ENCODE measurements at regions not wholly inside any gene's neighbourhood (a gene's known extent, or its start where the extent isn't known, plus 50 kb on each side); places are given as distances from the start of the nearest gene placed in this dataset.
"Not testable (repeated sequence)": the region's sequence is repeated elsewhere in the genome, so short reads cannot be mapped to it uniquely, and the experiment has no call there.

DNA sequence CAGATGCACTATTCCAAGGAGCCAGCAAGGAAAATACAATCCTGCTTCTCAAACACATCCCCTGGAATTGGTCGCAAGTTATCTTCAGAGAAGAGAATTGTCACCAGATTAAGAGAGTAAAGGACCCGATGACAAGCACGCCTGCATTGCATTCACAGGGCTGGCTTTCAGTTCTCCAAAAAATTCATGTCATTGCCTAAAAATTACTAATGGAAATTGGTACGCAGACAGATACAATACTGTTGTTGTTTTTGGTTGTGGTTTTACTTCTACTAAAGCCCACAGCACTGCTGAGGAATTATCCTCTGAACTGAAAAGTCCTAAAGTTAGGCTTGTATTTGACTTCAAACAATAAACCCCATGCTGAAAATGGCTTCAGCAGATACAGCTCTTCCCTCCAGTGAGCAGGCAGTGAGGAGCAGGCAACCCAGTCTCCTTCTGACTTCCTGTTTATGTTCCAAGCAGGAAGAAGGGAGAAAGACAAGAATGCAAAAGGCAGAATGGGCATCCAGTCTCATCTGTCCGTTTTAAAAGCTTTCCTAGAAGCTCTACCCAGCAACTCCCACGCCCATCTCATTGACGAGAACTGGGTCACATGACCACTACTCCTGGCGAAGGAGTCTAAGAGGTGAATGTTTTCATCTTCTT lies 80.6 kb upstream of the ZNF366 start:
- Histone ChIP-seq H3K4me3 (no peak overlapping the region), H3K27ac (no peak overlapping the region)
- DNase-seq (ENCODE audit: low spot score), result no peak
- TF ChIP-seq, protein P1, sequence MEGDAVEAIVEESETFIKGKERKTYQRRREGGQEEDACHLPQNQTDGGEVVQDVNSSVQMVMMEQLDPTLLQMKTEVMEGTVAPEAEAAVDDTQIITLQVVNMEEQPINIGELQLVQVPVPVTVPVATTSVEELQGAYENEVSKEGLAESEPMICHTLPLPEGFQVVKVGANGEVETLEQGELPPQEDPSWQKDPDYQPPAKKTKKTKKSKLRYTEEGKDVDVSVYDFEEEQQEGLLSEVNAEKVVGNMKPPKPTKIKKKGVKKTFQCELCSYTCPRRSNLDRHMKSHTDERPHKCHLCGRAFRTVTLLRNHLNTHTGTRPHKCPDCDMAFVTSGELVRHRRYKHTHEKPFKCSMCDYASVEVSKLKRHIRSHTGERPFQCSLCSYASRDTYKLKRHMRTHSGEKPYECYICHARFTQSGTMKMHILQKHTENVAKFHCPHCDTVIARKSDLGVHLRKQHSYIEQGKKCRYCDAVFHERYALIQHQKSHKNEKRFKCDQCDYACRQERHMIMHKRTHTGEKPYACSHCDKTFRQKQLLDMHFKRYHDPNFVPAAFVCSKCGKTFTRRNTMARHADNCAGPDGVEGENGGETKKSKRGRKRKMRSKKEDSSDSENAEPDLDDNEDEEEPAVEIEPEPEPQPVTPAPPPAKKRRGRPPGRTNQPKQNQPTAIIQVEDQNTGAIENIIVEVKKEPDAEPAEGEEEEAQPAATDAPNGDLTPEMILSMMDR (IDR thresholded peaks at IDR 0.05), result no peak

DNA sequence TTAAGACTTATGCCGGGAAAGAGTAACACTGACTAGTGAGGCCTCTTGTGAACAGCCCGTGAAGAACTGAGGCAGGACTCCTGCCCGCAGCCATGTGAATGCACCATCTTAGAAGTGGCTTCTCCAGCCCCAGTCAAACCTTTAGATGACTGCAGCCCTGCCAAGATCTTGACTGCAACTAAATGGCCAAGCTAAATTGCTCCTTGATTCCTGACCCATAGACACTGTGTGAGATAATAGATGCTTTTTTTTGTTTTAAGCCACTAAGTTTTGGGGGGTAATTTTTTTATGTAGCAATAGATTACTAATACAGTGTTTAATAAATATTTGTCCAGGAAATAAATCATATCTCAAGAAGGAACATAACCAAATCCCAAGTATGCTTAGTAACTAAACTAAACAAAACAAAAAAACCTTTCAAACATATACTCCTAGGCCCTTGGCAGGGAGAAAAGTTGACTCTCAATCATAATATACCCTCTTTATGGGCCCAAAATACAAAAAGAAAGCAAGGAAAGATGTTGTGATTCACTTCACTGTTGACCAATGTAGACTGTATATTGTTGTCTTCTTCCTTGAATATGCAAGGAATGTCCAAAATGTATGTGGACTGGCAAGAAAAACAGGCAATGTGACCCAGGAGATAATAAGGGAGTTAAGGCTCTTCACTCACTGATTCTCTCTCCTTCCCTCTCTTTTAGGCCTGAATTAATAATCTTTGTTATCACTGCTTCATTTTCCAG lies 79.7 kb upstream of the ZNF366 start:
- no peak overlapping the region for H3K27ac ChIP-seq

DNA sequence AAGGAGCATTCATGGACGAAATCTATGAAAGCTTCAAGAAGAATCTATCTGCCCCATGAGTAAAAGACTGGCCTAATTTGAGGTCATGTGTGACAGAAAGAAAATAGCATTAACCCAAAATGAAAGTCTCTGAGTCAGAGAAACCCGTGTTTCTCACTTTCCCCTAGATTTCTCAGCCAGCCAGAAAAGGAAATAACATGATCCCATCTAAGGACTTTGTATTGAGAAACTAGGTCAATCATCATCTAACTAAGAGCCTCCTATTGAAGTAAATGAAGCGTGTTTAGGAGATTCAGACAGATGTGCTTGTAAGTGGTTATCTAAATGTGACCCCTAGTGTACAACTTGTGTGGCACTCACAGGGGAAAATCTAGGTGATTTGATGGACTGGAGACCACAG lies 77.3 kb upstream of the ZNF366 start:
- TF ChIP-seq, protein P1 (IDR thresholded peaks at IDR 0.05), result no peak
- Histone ChIP-seq H3K4me3 (no peak overlapping the region), H3K27ac (no peak overlapping the region)
- DNase-seq (ENCODE audit: low spot score), result no peak

More for the DNA sequence above, 79.7 kb upstream of the ZNF366 start:
- H3K4me3 ChIP-seq, result no peak overlapping the region
- no peak for DNase-seq (ENCODE audit: low spot score)
- TF ChIP-seq, protein P1 (IDR thresholded peaks at IDR 0.05), result no peak

DNA sequence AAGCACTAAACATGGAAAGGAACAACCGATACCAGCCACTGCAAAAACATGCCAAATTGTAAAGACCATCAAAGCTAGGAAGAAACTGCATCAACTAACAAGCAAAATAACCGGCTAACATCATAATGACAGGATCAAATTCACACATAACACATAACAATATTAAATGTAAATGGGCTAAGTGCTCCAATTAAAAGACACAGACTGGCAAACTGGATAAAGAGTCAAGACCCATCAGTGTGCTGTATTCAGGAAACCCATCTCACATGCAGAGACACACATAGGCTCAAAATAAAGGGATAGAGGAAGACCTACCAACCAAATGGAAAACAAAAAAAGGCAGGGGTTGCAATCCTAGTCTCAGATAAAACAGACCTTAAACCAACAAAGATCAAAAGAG lies 72.1 kb upstream of the ZNF366 start:
- H3K27ac ChIP-seq; DNase-seq (ENCODE audit: low spot score); H3K4me3 ChIP-seq: not testable (repeated sequence)

DNA sequence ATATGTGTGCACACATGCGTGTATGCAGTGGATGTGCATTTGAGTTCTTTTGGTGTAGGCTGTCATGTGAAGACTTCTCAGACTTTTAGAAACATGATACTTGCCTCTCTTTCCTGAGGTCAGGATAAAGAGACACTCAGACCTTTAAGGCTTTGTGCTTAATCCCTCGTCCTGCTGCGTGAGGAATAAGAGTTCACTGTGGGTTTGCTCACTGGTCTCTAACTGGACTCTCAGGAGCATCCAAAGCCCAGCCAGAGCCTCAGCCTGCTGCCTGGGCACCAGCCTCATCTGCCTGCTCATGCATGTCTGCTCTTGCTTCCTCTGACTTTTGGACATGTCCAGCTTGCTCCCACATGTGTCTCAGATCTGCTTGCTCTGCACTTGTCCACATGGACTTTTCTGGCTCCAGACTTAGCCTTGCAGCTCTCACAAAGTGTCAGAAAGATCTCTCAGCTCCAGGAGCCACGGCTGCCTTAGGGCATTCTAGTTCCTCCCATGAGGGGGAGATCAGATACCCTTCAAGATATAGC lies 65.1 kb upstream of the ZNF366 start:
- TF ChIP-seq, protein P1 (IDR thresholded peaks at IDR 0.05), result no peak
- no peak for DNase-seq (ENCODE audit: low spot score)
- no peak overlapping the region for H3K4me3 ChIP-seq
- H3K27ac ChIP-seq, result no peak overlapping the region

DNA sequence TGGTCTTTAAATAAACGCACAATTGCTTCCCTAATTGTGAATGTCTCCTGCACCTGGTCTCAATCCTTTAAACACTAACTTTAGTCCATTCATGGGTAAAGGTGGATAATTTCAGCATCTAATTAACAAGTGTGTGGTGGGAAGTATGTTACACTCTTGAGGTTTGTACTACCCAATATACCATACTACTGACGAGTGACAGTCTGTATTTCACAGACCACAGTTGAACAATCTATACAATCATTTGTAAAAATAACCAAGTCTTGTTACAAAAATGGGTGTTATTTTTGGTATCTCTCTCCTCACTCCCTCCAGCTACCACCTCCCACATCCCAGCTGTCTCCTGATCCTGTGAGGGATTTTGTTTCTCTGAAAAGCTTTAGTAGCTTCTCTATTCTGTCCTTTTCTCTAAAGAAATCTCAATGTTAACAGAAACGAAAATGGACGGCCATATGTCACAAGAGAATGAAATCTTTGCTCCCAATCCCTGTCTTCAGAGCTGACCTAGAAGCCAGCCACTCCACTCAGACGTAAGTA lies 62.3 kb upstream of the ZNF366 start:
- DNase-seq (ENCODE audit: low spot score), result no peak
- H3K4me3 ChIP-seq, result no peak overlapping the region
- no peak overlapping the region for H3K27ac ChIP-seq
- TF ChIP-seq, protein P1 (IDR thresholded peaks at IDR 0.05), result no peak

DNA sequence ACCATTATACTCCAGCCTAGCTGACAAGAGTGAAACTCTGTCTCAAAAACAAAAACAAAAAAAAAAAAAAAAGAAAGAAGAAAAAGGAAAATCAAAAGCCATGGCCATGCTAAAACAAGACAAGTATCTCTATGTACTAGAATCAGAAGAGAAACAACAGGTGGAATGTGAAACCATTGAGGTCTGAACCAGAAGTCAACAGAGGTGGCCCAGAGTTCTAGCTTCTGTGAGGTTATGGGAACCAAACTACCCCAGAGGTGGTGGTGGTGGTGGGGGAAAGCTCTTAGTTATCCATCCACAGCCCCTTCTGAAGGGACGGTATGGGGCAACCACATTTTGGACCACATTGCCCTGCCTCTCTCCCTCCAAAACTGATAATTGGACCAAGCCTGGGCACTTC lies 59.5 kb upstream of the ZNF366 start:
- no peak for DNase-seq (ENCODE audit: low spot score)
- H3K27ac ChIP-seq, result no peak overlapping the region
- H3K4me3 ChIP-seq, result no peak overlapping the region
- TF ChIP-seq, protein P1 (IDR thresholded peaks at IDR 0.05), result no peak
